Spleen (tissue), 11 donors: ENCODE measurements at regions not wholly inside any gene's neighbourhood (a gene's known extent, or its start where the extent isn't known, plus 50 kb on each side); places are given as distances from the start of the nearest gene placed in this dataset.

Experiments used
- DNase-seq: peaks from one replicate; pipeline ENCODE4 v3.0.0-alpha.2; 2020
- H3K27ac ChIP-seq, 8 donors: fragments of 200-600 bp; sonication (generic) in 7 of 8; 1 replicate in 4 of 8; 2 replicates in 4 of 8; pipeline versions ENCODE4 v1.5.0 to v1.8.0; 2016 to 2021; ENCODE audit warnings: inconsistent platforms in 4 of 8, mild to moderate bottlenecking in 4 of 8, moderate library complexity in 1 of 8
- H3K27me3 ChIP-seq, 7 donors: fragments of 200-600 bp; sonication (generic) in 6 of 7; replicated peaks in 1 of 7; 1 replicate in 4 of 7; 2 replicates in 3 of 7; pipeline versions ENCODE4 v1.5.0 to v1.8.0; 2016 to 2021; ENCODE audit warnings: inconsistent platforms in 3 of 7, mild to moderate bottlenecking in 1 of 7
- H3K36me3 ChIP-seq, 6 donors: fragments of 200-600 bp; sonication (generic) in 5 of 6; 1 replicate in 4 of 6; 2 replicates in 2 of 6; pipeline versions ENCODE4 v1.5.0 to v1.8.0; 2016 to 2021; ENCODE audit warnings: inconsistent platforms in 2 of 6
- H3K4me1 ChIP-seq, 6 donors: fragments of 200-600 bp; sonication (generic) in 5 of 6; 1 replicate in 3 of 6; 2 replicates in 3 of 6; pipeline versions ENCODE4 v1.5.0 to v1.8.0; 2016 to 2021; ENCODE audit warnings: inconsistent platforms in 3 of 6
- H3K4me3 ChIP-seq, 8 donors: fragments of 200-600 bp; sonication (generic) in 7 of 8; 1 replicate in 4 of 8; 2 replicates in 4 of 8; pipeline versions ENCODE4 v1.5.0 to v1.8.0; 2016 to 2021; ENCODE audit warnings: inconsistent platforms in 4 of 8, mild to moderate bottlenecking in 4 of 8, moderate library complexity in 2 of 8
- H3K9me3 ChIP-seq, 8 donors: fragments of 200-600 bp; sonication (generic) in 7 of 8; 1 replicate in 4 of 8; 2 replicates in 4 of 8; pipeline versions ENCODE4 v1.5.0 to v1.8.0; 2016 to 2021; ENCODE audit warnings: inconsistent platforms in 4 of 8
- CTCF ChIP-seq, 11 experiments: fragments of 200-600 bp in 7 of 11; fragments of 450-650 bp in 4 of 11; sonication (generic) in 4 of 11; IDR thresholded peaks in 8 of 11; conservative IDR thresholded peaks in 3 of 11; 1 replicate in 7 of 11; 2 replicates in 4 of 11; pipeline versions ENCODE4 v1.4.0 to v1.8.0; 2016 to 2021; ENCODE audit warnings: antibody characterized with exemption in 11 of 11, inconsistent platforms in 4 of 11, mild to moderate bottlenecking in 1 of 11
- POLR2A ChIP-seq, 3 donors: fragments of 450-650 bp; IDR thresholded peaks; one replicate each; pipeline ENCODE4 v1.5.1; 2017; ENCODE audit warnings: antibody characterized with exemption in 3 of 3, mild to moderate bottlenecking in 1 of 3
- POLR2AphosphoS5 ChIP-seq, 3 donors: sonication (generic); formaldehyde crosslinking; IDR thresholded peaks; one replicate each; pipeline ENCODE4 v1.5.1; 2017; ENCODE audit warnings: antibody characterized with exemption in 3 of 3
- WGBS, 5 donors: extraction: QIAGEN DNeasy Blood & Tissue Kit in 3 of 5; methylation state at CpG; one replicate each; pipeline versions ENCODE4 v1.1.5 to v1.1.7; 2013 to 2018; 5-methylcytosine and 5-hydroxymethylcytosine counted together
- intact Hi-C: fragments of 100-400 bp; cut with DNase I; formaldehyde crosslinking; loops from one replicate; pipeline ENCODE4 v1.15.0; 2023; ENCODE audit warnings: low total_unique reads
- donor health status: healthy with polysubstance abuse.
- donor health status: DM: no; HTN: no; CAD: no; lungs with moderate emphysema.
- donor health status: DM: no; HTN: no; CAD: no.
- donor health status: Bipolar disorder and iron deficiency.
- donor health status: healthy.
- donor health status: DM: no; HTN: no; CAD: no.
- donor health status: DM: yes; HTN: yes; CAD: no.

- Histone ChIP-seq H3K27ac (no peak overlapping the region), H3K36me3 (no peaks in the 10 kb centered on the region), H3K4me3 (no peak overlapping the region), H3K27me3 (no peaks in the 10 kb centered on the region), H3K4me1 (no peaks in the 10 kb centered on the region), H3K9me3 (peaks cover 0 to 39% (median 8%) of the 10 kb centered on the region in 8 donors)
- intact Hi-C loops = no loop called here
- TF ChIP-seq POLR2A (IDR thresholded peaks at IDR 0.05) (no peak), POLR2AphosphoS5 (IDR thresholded peaks at IDR 0.05) (no peak), CTCF (IDR thresholded peaks at IDR 0.05 in 8 of 11, conservative IDR thresholded peaks at IDR 0.05 in 3 of 11) (no peak)
- 69 to 93% (median 88%) methylated on average over 7 to 9 of the region's 9 CpGs for WGBS, 5 donors
- no peak for DNase-seq
Observed at GRCh38 chr3:82509106-82509842, 747.8 kb upstream of the GBE1 start.

GRCh38 chr3:82506204-82506603 is 744.8 kb upstream of the GBE1 start:
- Histone ChIP-seq H3K4me3 (no peak overlapping the region), H3K27me3 (no peaks in the 10 kb centered on the region), H3K36me3 (no peaks in the 10 kb centered on the region), H3K4me1 (no peaks in the 10 kb centered on the region), H3K9me3 (peaks cover 0 to 39% (median 8%) of the 10 kb centered on the region in 8 donors), H3K27ac (no peak overlapping the region)
- DNase-seq = no peak
- WGBS, 5 donors = 79 to 95% (median 92%) methylated on average over 3 to 6 of the region's 6 CpGs
- no peak for TF ChIP-seq POLR2A (IDR thresholded peaks at IDR 0.05)
- intact Hi-C loops = no loop called here

DNA sequence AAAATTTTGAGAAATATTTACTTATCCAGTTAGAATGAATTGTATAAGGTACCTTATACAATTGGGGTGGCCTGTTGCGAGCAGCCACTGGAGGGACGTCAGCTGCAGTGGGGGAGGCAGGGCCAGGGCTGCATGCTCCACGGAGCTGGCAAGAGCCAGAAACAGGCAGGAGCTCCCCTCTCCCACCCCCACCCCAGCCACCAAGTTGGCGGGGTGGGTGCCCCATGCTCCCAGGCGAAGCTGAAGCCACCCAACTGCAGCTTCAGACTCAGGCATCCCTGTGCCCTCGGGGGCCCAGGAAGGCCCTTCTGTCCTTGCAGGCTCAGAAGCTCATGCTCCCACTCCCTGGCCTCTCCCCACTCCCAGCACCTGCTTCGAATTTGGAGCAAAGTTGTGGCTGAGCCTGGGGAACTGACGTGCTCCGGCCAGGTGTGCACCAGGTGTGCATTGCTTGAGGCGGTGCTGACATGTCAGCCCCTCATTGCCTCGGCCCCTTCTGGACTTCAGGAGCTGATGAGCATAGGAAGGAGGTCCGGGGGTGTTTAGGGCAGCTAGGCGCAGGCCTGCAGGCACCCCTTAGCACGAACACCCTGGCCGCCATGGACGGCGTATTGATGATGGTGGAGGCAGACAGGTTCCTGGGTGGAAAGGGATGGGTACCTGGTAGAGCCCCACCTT is 743.8 kb upstream of the GBE1 start:
- no peak overlapping the region for H3K27ac ChIP-seq
- WGBS, 5 donors = 79 to 91% (median 83%) methylated on average over 13 to 17 of the region's 17 CpGs

DNA sequence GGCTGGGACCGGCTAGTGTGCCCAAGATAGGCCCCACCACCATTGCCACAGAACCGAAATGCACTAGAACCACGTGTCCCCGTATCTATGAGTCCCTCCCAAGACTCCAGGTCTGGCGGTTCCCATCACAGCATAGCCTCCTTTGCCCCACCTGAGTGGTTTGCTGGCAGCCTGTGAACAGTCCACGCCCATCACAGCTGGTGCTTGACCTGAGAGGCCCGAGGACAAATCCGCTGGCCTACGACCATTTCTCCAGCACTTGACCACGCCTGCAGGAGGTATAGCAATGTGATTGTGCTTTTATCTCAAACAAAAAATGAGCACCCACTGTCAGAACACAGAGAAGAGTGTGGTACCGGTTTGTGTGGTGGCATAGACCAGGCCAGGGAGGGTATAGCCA is 736.7 kb upstream of the GBE1 start:
- no peak for DNase-seq
- intact Hi-C loops = no loop called here
- Histone ChIP-seq H3K36me3 (no peaks in the 10 kb centered on the region), H3K9me3 (no peaks in the 10 kb centered on the region), H3K4me1 (no peaks in the 10 kb centered on the region), H3K27me3 (no peaks in the 10 kb centered on the region), H3K27ac (no peak overlapping the region), H3K4me3 (no peak overlapping the region)
- no peak for TF ChIP-seq CTCF (IDR thresholded peaks at IDR 0.05 in 8 of 11, conservative IDR thresholded peaks at IDR 0.05 in 3 of 11)
- TF ChIP-seq POLR2A (IDR thresholded peaks at IDR 0.05) = no peak
- TF ChIP-seq POLR2AphosphoS5 (IDR thresholded peaks at IDR 0.05) = no peak
- WGBS, 5 donors = 83 to 90% (median 86%) methylated on average over 10 to 11 of the region's 11 CpGs

More for the DNA sequence above, 743.8 kb upstream of the GBE1 start:
- Histone ChIP-seq H3K27me3 (no peaks in the 10 kb centered on the region), H3K9me3 (peaks cover 0 to 37% (median 8%) of the 10 kb centered on the region in 8 donors), H3K4me3 (no peak overlapping the region), H3K36me3 (no peaks in the 10 kb centered on the region), H3K4me1 (no peaks in the 10 kb centered on the region)
- peak; percentile 72 for DNase-seq
- TF ChIP-seq POLR2AphosphoS5 (IDR thresholded peaks at IDR 0.05) (no peak), CTCF (IDR thresholded peaks at IDR 0.05 in 8 of 11, conservative IDR thresholded peaks at IDR 0.05 in 3 of 11) (no peak), POLR2A (IDR thresholded peaks at IDR 0.05) (no peak)
- intact Hi-C loops = no loop called here
